ENCODE measurements at regions not wholly inside any gene's neighbourhood (a gene's known extent, or its start where the extent isn't known, plus 50 kb on each side); places are given as distances from the start of the nearest gene placed in this dataset.

GRCh38 chr7:42742318-42742717, 169.6 kb downstream of the C7orf25 start:
- no peaks in the 10 kb centered on the region for H3K9me3 ChIP-seq (ENCODE audit: control insufficient read depth, low read length)
- H3K4me1 ChIP-seq (ENCODE audit: control insufficient read depth, insufficient read depth, low read length, poor library complexity, severe bottlenecking) = no peaks in the 10 kb centered on the region
- 0% methylated on average over 1 of the region's 3 CpGs; no CpG with 5 or more reads in 1 of the 2 experiments for WGBS, 2 experiments (ENCODE audit: insufficient coverage in 2 of 2)
- H3K4me3 ChIP-seq (ENCODE audit: extremely low read depth, insufficient read depth, low read length, poor library complexity, severe bottlenecking) = no peak overlapping the region
- H3K36me3 ChIP-seq (ENCODE audit: control insufficient read depth, insufficient read depth, low read length) = no peaks in the 10 kb centered on the region
- no peak overlapping the region for H3K27ac ChIP-seq (ENCODE audit: low read depth, low read length, severe bottlenecking)

DNA sequence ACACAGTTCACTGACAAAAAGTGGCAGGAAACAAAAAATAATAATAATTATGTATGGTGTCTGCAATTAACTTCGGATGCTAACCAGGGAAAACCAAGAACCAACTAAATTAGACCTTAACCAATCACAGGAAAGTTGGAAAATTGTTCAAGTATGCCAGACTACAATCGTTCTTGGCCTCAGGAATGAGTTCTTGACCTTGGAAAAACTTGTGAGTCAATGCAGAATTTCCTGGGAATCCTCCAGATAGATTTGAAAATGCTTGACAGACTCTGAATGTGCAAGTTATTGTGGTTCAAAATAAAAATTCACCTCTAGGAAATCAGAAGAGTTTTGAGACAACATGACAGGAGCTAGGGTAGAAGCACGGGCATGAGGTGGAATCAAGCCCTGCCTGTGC, 171.5 kb downstream of the C7orf25 start:
- no peak overlapping the region for H3K27ac ChIP-seq (ENCODE audit: low read depth, low read length, severe bottlenecking)
- no peak overlapping the region for H3K4me3 ChIP-seq (ENCODE audit: extremely low read depth, insufficient read depth, low read length, poor library complexity, severe bottlenecking)
- WGBS, 2 experiments (ENCODE audit: insufficient coverage in 2 of 2) = 88 to 91% methylated on average over 1 to 2 of the region's 3 CpGs
- H3K36me3 ChIP-seq (ENCODE audit: control insufficient read depth, insufficient read depth, low read length) = no peaks in the 10 kb centered on the region
- peaks cover 3% of the 10 kb centered on the region for H3K9me3 ChIP-seq (ENCODE audit: control insufficient read depth, low read length)
- no peaks in the 10 kb centered on the region for H3K4me1 ChIP-seq (ENCODE audit: control insufficient read depth, insufficient read depth, low read length, poor library complexity, severe bottlenecking)

- Histone ChIP-seq H3K9me3 (ENCODE audit: control insufficient read depth, low read length) (peaks cover 5% of the 10 kb centered on the region), H3K4me3 (ENCODE audit: extremely low read depth, insufficient read depth, low read length, poor library complexity, severe bottlenecking) (no peak overlapping the region), H3K36me3 (ENCODE audit: control insufficient read depth, insufficient read depth, low read length) (no peaks in the 10 kb centered on the region), H3K27ac (ENCODE audit: low read depth, low read length, severe bottlenecking) (no peak overlapping the region), H3K4me1 (ENCODE audit: control insufficient read depth, insufficient read depth, low read length, poor library complexity, severe bottlenecking) (no peaks in the 10 kb centered on the region)
- WGBS, 2 experiments (ENCODE audit: insufficient coverage in 2 of 2) = 89 to 97% methylated on average over 5 to 6 of the region's 8 CpGs
Measured at GRCh38 chr7:42739638-42740037, 172.2 kb downstream of the C7orf25 start.

- H3K4me1 ChIP-seq (ENCODE audit: control insufficient read depth, insufficient read depth, low read length, poor library complexity, severe bottlenecking) = peaks cover 6% of the 10 kb centered on the region
- WGBS, 2 experiments (ENCODE audit: insufficient coverage in 2 of 2) = no CpG with 5 or more reads among the region's 1 CpG
- no peaks in the 10 kb centered on the region for H3K36me3 ChIP-seq (ENCODE audit: control insufficient read depth, insufficient read depth, low read length)
- no peak overlapping the region for H3K4me3 ChIP-seq (ENCODE audit: extremely low read depth, insufficient read depth, low read length, poor library complexity, severe bottlenecking)
- peaks cover 5% of the 10 kb centered on the region for H3K9me3 ChIP-seq (ENCODE audit: control insufficient read depth, low read length)
- no peak overlapping the region for H3K27ac ChIP-seq (ENCODE audit: low read depth, low read length, severe bottlenecking)
Measured at GRCh38 chr7:42736931-42737330, 174.9 kb downstream of the C7orf25 start.

GRCh38 chr7:42735081-42735480, 176.8 kb downstream of the C7orf25 start:
- Histone ChIP-seq H3K4me3 (ENCODE audit: extremely low read depth, insufficient read depth, low read length, poor library complexity, severe bottlenecking) (no peak overlapping the region), H3K36me3 (ENCODE audit: control insufficient read depth, insufficient read depth, low read length) (no peaks in the 10 kb centered on the region), H3K27ac (ENCODE audit: low read depth, low read length, severe bottlenecking) (no peak overlapping the region), H3K9me3 (ENCODE audit: control insufficient read depth, low read length) (peaks cover 5% of the 10 kb centered on the region), H3K4me1 (ENCODE audit: control insufficient read depth, insufficient read depth, low read length, poor library complexity, severe bottlenecking) (peaks cover 6% of the 10 kb centered on the region)
- 73 to 75% methylated on average over 1 to 2 of the region's 2 CpGs for WGBS, 2 experiments (ENCODE audit: insufficient coverage in 2 of 2)

DNA sequence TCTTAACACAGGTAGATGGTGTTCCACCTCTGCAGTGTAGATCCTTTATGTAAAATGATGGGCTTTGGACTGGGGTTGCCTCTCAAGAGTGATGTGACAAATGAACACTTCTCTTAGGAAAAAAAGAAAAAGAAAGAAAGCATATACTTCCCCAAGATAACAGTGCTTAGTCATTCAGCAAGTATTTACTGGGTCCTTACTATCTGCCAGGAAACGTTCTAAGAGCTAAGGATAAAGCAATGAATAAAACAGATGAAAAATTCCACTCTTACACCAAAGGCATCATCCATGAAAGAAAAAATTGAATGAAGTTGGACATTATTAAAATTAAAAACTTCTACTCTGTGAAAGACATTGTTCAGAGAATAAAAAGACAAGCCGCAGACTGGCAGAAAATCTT, 177.3 kb downstream of the C7orf25 start:
- Histone ChIP-seq H3K27ac (ENCODE audit: low read depth, low read length, severe bottlenecking) (no peak overlapping the region), H3K4me1 (ENCODE audit: control insufficient read depth, insufficient read depth, low read length, poor library complexity, severe bottlenecking) (peaks cover 6% of the 10 kb centered on the region), H3K9me3 (ENCODE audit: control insufficient read depth, low read length) (peaks cover 5% of the 10 kb centered on the region), H3K36me3 (ENCODE audit: control insufficient read depth, insufficient read depth, low read length) (no peaks in the 10 kb centered on the region), H3K4me3 (ENCODE audit: extremely low read depth, insufficient read depth, low read length, poor library complexity, severe bottlenecking) (no peak overlapping the region)
- no CpG with 5 or more reads among the region's 2 CpGs for WGBS, 2 experiments (ENCODE audit: insufficient coverage in 2 of 2)

DNA sequence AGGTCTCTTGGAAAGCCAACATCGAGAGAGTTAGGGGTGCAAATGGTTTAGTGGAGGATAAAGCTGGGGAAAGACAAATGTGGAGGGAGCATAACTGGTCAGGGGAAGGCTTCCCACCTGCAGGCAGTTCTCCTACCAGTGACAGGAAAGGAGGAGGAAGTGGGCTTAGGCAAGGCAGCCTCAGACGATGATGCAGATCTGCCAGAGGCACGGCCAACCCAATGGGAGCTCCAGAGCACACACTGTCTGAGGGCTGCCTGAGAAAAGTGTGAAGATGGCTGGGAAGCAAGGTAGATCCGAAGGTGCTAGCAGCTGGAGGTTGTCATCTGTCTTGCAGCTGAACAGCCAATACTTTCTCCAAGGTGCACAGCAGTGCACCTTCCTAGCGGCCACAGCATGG, 178.8 kb downstream of the C7orf25 start:
- 93 to 97% methylated on average over 5 of the region's 5 CpGs for WGBS, 2 experiments (ENCODE audit: insufficient coverage in 2 of 2)
- Histone ChIP-seq H3K4me1 (ENCODE audit: control insufficient read depth, insufficient read depth, low read length, poor library complexity, severe bottlenecking) (peaks cover 6% of the 10 kb centered on the region), H3K27ac (ENCODE audit: low read depth, low read length, severe bottlenecking) (no peak overlapping the region), H3K4me3 (ENCODE audit: extremely low read depth, insufficient read depth, low read length, poor library complexity, severe bottlenecking) (no peak overlapping the region), H3K9me3 (ENCODE audit: control insufficient read depth, low read length) (peaks cover 5% of the 10 kb centered on the region), H3K36me3 (ENCODE audit: control insufficient read depth, insufficient read depth, low read length) (no peaks in the 10 kb centered on the region)

GRCh38 chr7:42730586-42730985, 181.3 kb downstream of the C7orf25 start:
- peaks cover 3% of the 10 kb centered on the region for H3K9me3 ChIP-seq (ENCODE audit: control insufficient read depth, low read length)
- WGBS, 2 experiments (ENCODE audit: insufficient coverage in 2 of 2) = no CpG with 5 or more reads among the region's 1 CpG
- H3K36me3 ChIP-seq (ENCODE audit: control insufficient read depth, insufficient read depth, low read length) = no peaks in the 10 kb centered on the region
- H3K4me3 ChIP-seq (ENCODE audit: extremely low read depth, insufficient read depth, low read length, poor library complexity, severe bottlenecking) = no peak overlapping the region
- no peak overlapping the region for H3K27ac ChIP-seq (ENCODE audit: low read depth, low read length, severe bottlenecking)
- H3K4me1 ChIP-seq (ENCODE audit: control insufficient read depth, insufficient read depth, low read length, poor library complexity, severe bottlenecking) = peaks cover 6% of the 10 kb centered on the region

DNA sequence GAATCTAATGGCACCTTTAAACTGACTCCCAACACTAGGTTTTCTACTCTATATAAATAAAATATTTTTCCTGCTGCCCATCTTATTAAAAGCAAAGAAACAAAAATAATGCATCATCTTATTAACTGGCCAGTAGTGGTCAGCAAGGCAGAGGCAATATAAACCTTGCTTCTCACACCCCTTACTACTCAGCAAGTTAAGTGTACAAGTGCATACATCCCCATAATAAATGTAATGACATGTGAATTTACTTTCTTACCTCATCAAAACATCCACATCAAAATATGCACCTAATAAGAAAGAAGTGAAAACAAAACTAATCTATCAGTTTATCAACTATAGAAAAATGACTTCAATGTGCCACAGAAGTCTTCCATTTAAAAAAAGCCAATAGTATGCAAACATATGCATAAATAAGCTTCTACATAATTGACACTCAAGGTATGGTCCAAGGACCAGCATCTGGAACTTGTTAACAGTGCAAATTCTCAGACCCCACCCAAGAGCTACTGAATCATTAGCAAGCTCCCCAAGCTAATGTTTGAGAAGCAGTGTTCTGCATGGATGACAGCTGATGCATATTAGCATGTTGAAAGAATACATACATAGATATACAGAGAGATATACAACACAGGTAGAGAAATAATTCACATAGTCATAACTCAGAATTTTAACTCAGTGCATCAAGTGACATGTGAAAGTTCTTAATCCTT, 182.7 kb downstream of the C7orf25 start:
- no peaks in the 10 kb centered on the region for H3K9me3 ChIP-seq (ENCODE audit: control insufficient read depth, low read length)
- H3K4me3 ChIP-seq (ENCODE audit: extremely low read depth, insufficient read depth, low read length, poor library complexity, severe bottlenecking) = no peak overlapping the region
- H3K27ac ChIP-seq (ENCODE audit: low read depth, low read length, severe bottlenecking) = no peak overlapping the region
- peaks cover 6% of the 10 kb centered on the region for H3K4me1 ChIP-seq (ENCODE audit: control insufficient read depth, insufficient read depth, low read length, poor library complexity, severe bottlenecking)
- no peaks in the 10 kb centered on the region for H3K36me3 ChIP-seq (ENCODE audit: control insufficient read depth, insufficient read depth, low read length)

DNA sequence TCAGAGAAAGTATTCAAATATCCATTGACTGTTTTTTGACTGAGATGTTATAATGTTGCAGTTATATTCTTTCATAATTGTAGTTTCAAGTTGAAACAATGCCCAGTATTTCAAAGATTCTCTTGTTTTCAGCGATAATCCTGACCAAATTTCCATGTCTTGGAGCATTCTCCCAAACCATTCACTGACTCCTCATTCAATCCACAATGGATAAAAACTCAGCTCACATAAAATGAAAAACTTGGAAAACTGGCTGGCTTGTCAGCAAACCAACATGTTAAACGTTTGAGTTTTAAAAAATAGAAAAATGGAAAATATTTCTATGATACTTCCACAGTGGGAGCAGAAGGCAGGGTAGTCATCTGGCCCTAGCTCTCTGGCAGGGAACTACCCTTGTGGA, 184.4 kb downstream of the C7orf25 start:
- H3K4me1 ChIP-seq (ENCODE audit: control insufficient read depth, insufficient read depth, low read length, poor library complexity, severe bottlenecking) = no peaks in the 10 kb centered on the region
- no peak overlapping the region for H3K27ac ChIP-seq (ENCODE audit: low read depth, low read length, severe bottlenecking)
- 89 to 100% methylated on average over 1 of the region's 2 CpGs for WGBS, 2 experiments (ENCODE audit: insufficient coverage in 2 of 2)
- H3K9me3 ChIP-seq (ENCODE audit: control insufficient read depth, low read length) = no peaks in the 10 kb centered on the region
- H3K4me3 ChIP-seq (ENCODE audit: extremely low read depth, insufficient read depth, low read length, poor library complexity, severe bottlenecking) = no peak overlapping the region
- H3K36me3 ChIP-seq (ENCODE audit: control insufficient read depth, insufficient read depth, low read length) = no peaks in the 10 kb centered on the region

- no peaks in the 10 kb centered on the region for H3K36me3 ChIP-seq (ENCODE audit: control insufficient read depth, insufficient read depth, low read length)
- H3K27ac ChIP-seq (ENCODE audit: low read depth, low read length, severe bottlenecking) = no peak overlapping the region
- WGBS, 2 experiments (ENCODE audit: insufficient coverage in 2 of 2) = 93% methylated on average over 2 to 4 of the region's 7 CpGs
- H3K4me1 ChIP-seq (ENCODE audit: control insufficient read depth, insufficient read depth, low read length, poor library complexity, severe bottlenecking) = no peaks in the 10 kb centered on the region
- H3K9me3 ChIP-seq (ENCODE audit: control insufficient read depth, low read length) = no peaks in the 10 kb centered on the region
- no peak overlapping the region for H3K4me3 ChIP-seq (ENCODE audit: extremely low read depth, insufficient read depth, low read length, poor library complexity, severe bottlenecking)
Measured at GRCh38 chr7:42726066-42726785, 185.6 kb downstream of the C7orf25 start.

Measured in mesodermal cell (in vitro differentiated cells).